ENCODE measurements at regions not wholly inside any gene's neighbourhood (a gene's known extent, or its start where the extent isn't known, plus 50 kb on each side); places are given as distances from the start of the nearest gene placed in this dataset.

DNA sequence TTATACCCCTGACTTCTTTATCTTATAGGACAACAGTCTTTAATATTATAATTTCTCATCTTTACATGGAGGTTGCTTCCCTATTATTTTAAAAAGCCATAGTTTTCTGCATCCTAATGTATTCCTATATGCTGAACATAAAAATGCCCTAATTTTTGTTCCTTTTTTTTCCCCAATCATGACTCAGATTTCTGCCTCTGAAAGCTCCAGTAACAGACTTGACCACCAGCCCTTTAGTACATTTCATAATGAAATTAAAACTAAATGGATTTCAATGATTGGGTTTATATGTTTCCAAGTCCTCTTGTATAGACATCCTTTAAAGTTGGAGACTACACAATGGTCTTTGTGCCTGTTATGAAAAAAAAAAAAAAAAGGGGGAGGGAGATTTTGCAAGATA lies 712.5 kb downstream of the DIAPH3 start:
- DNase-seq (ENCODE audit: low spot score) (no peak), ATAC-seq (no peak)
- Mint-ChIP-seq H3K36me3 (peaks cover 3% of the 10 kb centered on the region; the same call in 1 of the 2 replicates), H3K4me1 (peaks cover 71% of the 10 kb centered on the region), H3K4me3 (no peak overlapping the region), H3K27me3 (ENCODE audit: low read depth) (peaks cover 75% of the 10 kb centered on the region), H3K27ac (no peak overlapping the region), H3K9me3 (no peaks in the 10 kb centered on the region; the same call in 1 of the 2 replicates)
- CTCF ChIA-PET, result interaction anchor here (0.6 to 1.9 kb wide), 2 partner anchors 38 to 229 kb away, joined by 3 to 4 read pairs; no protein-coding TSS in a partner anchor
- POLR2A ChIA-PET, result no interaction called here
- no peak for TF ChIP-seq FOXK1 (CRISPR knock-in tag; IDR thresholded peaks at IDR 0.05)
- no peak for TF ChIP-seq ZSCAN18 (CRISPR knock-in tag; IDR thresholded peaks at IDR 0.05)
- TF ChIP-seq EMX1 (CRISPR knock-in tag; IDR thresholded peaks at IDR 0.05), result no peak
- TF ChIP-seq, protein P1, sequence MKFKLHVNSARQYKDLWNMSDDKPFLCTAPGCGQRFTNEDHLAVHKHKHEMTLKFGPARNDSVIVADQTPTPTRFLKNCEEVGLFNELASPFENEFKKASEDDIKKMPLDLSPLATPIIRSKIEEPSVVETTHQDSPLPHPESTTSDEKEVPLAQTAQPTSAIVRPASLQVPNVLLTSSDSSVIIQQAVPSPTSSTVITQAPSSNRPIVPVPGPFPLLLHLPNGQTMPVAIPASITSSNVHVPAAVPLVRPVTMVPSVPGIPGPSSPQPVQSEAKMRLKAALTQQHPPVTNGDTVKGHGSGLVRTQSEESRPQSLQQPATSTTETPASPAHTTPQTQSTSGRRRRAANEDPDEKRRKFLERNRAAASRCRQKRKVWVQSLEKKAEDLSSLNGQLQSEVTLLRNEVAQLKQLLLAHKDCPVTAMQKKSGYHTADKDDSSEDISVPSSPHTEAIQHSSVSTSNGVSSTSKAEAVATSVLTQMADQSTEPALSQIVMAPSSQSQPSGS (CRISPR knock-in tag; IDR thresholded peaks at IDR 0.05; ENCODE audit: borderline replicate concordance, low read depth), result no peak
- no peak for TF ChIP-seq ZMAT4 (CRISPR knock-in tag; IDR thresholded peaks at IDR 0.05)
- TF ChIP-seq NFYB (CRISPR knock-in tag; conservative IDR thresholded peaks at IDR 0.05; ENCODE audit: low read depth), result no peak
- no peak for TF ChIP-seq CREM (CRISPR knock-in tag; IDR thresholded peaks at IDR 0.05)
- TF ChIP-seq FOXJ3 (CRISPR knock-in tag; IDR thresholded peaks at IDR 0.05; ENCODE audit: borderline replicate concordance), result no peak
- TF ChIP-seq, protein P2, sequence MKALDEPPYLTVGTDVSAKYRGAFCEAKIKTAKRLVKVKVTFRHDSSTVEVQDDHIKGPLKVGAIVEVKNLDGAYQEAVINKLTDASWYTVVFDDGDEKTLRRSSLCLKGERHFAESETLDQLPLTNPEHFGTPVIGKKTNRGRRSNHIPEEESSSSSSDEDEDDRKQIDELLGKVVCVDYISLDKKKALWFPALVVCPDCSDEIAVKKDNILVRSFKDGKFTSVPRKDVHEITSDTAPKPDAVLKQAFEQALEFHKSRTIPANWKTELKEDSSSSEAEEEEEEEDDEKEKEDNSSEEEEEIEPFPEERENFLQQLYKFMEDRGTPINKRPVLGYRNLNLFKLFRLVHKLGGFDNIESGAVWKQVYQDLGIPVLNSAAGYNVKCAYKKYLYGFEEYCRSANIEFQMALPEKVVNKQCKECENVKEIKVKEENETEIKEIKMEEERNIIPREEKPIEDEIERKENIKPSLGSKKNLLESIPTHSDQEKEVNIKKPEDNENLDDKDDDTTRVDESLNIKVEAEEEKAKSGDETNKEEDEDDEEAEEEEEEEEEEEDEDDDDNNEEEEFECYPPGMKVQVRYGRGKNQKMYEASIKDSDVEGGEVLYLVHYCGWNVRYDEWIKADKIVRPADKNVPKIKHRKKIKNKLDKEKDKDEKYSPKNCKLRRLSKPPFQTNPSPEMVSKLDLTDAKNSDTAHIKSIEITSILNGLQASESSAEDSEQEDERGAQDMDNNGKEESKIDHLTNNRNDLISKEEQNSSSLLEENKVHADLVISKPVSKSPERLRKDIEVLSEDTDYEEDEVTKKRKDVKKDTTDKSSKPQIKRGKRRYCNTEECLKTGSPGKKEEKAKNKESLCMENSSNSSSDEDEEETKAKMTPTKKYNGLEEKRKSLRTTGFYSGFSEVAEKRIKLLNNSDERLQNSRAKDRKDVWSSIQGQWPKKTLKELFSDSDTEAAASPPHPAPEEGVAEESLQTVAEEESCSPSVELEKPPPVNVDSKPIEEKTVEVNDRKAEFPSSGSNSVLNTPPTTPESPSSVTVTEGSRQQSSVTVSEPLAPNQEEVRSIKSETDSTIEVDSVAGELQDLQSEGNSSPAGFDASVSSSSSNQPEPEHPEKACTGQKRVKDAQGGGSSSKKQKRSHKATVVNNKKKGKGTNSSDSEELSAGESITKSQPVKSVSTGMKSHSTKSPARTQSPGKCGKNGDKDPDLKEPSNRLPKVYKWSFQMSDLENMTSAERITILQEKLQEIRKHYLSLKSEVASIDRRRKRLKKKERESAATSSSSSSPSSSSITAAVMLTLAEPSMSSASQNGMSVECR (CRISPR knock-in tag; IDR thresholded peaks at IDR 0.05; ENCODE audit: borderline replicate concordance), result no peak
- no peak for TF ChIP-seq SMAD4 (CRISPR knock-in tag; IDR thresholded peaks at IDR 0.05)
- no peak for TF ChIP-seq PREB (CRISPR knock-in tag; IDR thresholded peaks at IDR 0.05; ENCODE audit: borderline replicate concordance)
- TF ChIP-seq TEAD4 (CRISPR knock-in tag; IDR thresholded peaks at IDR 0.05), result no peak
- TF ChIP-seq, protein P3, sequence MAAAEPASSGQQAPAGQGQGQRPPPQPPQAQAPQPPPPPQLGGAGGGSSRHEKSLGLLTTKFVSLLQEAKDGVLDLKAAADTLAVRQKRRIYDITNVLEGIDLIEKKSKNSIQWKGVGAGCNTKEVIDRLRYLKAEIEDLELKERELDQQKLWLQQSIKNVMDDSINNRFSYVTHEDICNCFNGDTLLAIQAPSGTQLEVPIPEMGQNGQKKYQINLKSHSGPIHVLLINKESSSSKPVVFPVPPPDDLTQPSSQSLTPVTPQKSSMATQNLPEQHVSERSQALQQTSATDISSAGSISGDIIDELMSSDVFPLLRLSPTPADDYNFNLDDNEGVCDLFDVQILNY (CRISPR knock-in tag; IDR thresholded peaks at IDR 0.05), result no peak

GRCh38 chr13:59452189-59452890 lies 711.4 kb downstream of the DIAPH3 start:
- DNase-seq (ENCODE audit: low spot score), result no peak
- Mint-ChIP-seq H3K27me3 (ENCODE audit: low read depth) (peaks cover 64% of the 10 kb centered on the region), H3K9me3 (no peaks in the 10 kb centered on the region; the same call in 1 of the 2 replicates), H3K4me3 (no peak overlapping the region), H3K36me3 (peaks cover 3% of the 10 kb centered on the region; the same call in 1 of the 2 replicates), H3K4me1 (peaks cover 60% of the 10 kb centered on the region), H3K27ac (no peak overlapping the region)
- POLR2A ChIA-PET, result interaction anchor here (0.5 kb wide), 1 partner anchor 34 kb away, joined by 3 read pairs; no protein-coding TSS in a partner anchor
- ATAC-seq, result no peak
- CTCF ChIA-PET, result interaction anchor here (0.8 to 1.9 kb wide), 3 partner anchors 51 to 228 kb away, joined by 3 to 4 read pairs (median 3); no protein-coding TSS in a partner anchor
- TF ChIP-seq CREM (CRISPR knock-in tag; IDR thresholded peaks at IDR 0.05), result no peak
- no peak for TF ChIP-seq PREB (CRISPR knock-in tag; IDR thresholded peaks at IDR 0.05; ENCODE audit: borderline replicate concordance)
- TF ChIP-seq, protein P4, sequence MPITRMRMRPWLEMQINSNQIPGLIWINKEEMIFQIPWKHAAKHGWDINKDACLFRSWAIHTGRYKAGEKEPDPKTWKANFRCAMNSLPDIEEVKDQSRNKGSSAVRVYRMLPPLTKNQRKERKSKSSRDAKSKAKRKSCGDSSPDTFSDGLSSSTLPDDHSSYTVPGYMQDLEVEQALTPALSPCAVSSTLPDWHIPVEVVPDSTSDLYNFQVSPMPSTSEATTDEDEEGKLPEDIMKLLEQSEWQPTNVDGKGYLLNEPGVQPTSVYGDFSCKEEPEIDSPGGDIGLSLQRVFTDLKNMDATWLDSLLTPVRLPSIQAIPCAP (CRISPR knock-in tag; IDR thresholded peaks at IDR 0.05), result no peak
- no peak for TF ChIP-seq MAX (CRISPR knock-in tag; IDR thresholded peaks at IDR 0.05)
- no peak for TF ChIP-seq CDX4 (CRISPR knock-in tag; IDR thresholded peaks at IDR 0.05; ENCODE audit: borderline replicate concordance)
- TF ChIP-seq SP1 (CRISPR knock-in tag; conservative IDR thresholded peaks at IDR 0.05), result no peak
- TF ChIP-seq ZNF317 (CRISPR knock-in tag; IDR thresholded peaks at IDR 0.05; ENCODE audit: borderline replicate concordance, low read depth), result no peak
- no peak for TF ChIP-seq TEAD4 (CRISPR knock-in tag; IDR thresholded peaks at IDR 0.05)

Measured in WTC11 (cell line).